ENCODE measurements at regions not wholly inside any gene's neighbourhood (a gene's known extent, or its start where the extent isn't known, plus 50 kb on each side); places are given as distances from the start of the nearest gene placed in this dataset.

DNA sequence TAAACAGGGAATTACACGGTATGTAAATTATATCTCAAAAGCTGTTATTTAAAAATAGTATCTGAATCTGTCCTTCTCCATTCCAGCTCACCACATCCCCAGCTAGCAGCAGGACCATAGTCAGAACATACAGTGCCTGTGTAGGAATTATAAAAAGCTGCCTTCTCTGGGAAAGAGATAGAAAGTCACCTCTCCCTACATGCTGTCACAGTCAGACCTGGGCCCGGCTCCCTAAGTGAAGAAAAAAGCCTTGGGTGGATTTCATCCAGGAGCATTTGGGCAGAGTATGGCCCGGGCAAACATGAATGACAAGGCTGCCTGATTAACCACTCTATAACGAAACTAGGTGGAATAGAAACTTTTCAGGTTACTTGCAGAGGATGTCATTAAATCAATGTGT is 144.1 kb downstream of the CNTN3 start:
- TF ChIP-seq, protein P1, sequence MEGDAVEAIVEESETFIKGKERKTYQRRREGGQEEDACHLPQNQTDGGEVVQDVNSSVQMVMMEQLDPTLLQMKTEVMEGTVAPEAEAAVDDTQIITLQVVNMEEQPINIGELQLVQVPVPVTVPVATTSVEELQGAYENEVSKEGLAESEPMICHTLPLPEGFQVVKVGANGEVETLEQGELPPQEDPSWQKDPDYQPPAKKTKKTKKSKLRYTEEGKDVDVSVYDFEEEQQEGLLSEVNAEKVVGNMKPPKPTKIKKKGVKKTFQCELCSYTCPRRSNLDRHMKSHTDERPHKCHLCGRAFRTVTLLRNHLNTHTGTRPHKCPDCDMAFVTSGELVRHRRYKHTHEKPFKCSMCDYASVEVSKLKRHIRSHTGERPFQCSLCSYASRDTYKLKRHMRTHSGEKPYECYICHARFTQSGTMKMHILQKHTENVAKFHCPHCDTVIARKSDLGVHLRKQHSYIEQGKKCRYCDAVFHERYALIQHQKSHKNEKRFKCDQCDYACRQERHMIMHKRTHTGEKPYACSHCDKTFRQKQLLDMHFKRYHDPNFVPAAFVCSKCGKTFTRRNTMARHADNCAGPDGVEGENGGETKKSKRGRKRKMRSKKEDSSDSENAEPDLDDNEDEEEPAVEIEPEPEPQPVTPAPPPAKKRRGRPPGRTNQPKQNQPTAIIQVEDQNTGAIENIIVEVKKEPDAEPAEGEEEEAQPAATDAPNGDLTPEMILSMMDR (IDR thresholded peaks at IDR 0.05) = no peak
- no peak for TF ChIP-seq POLR2A (IDR thresholded peaks at IDR 0.05)
- TF ChIP-seq EP300 (IDR thresholded peaks at IDR 0.05) = no peak

All from tibial nerve (tissue), 4 donors.